ENCODE measurements at regions not wholly inside any gene's neighbourhood (a gene's known extent, or its start where the extent isn't known, plus 50 kb on each side); places are given as distances from the start of the nearest gene placed in this dataset.

- Histone ChIP-seq H2AFZ (ENCODE audit: low read length) (no peak overlapping the region), H3K4me2 (ENCODE audit: insufficient read depth, low read length) (no peak overlapping the region), H4K20me1 (ENCODE audit: insufficient read depth, low read length) (no peaks in the 10 kb centered on the region), H3K79me2 (ENCODE audit: insufficient read depth, low read length) (no peaks in the 10 kb centered on the region), H3K27me3 (ENCODE audit: insufficient read depth, low read length) (no peaks in the 10 kb centered on the region), H3K36me3 (ENCODE audit: insufficient read depth, low read length) (no peaks in the 10 kb centered on the region), H3K27ac (ENCODE audit: low read depth, low read length) (no peak overlapping the region), H3K9me3 (ENCODE audit: low read depth, low read length) (no peaks in the 10 kb centered on the region), H3K4me1 (ENCODE audit: insufficient read depth, low read length) (no peaks in the 10 kb centered on the region), H3K4me3 (ENCODE audit: insufficient read depth, low read length) (no peak overlapping the region)
- no peak for DNase-seq (ENCODE audit: insufficient read length, low spot score, missing footprints)
- no peak for TF ChIP-seq CTCF (IDR thresholded peaks at IDR 0.05; ENCODE audit: extremely low read depth, low read depth, low read length)
These were observed 287.4 kb upstream of the CTNNB1 start for GRCh38 chr3:40911928-40912327.

DNA sequence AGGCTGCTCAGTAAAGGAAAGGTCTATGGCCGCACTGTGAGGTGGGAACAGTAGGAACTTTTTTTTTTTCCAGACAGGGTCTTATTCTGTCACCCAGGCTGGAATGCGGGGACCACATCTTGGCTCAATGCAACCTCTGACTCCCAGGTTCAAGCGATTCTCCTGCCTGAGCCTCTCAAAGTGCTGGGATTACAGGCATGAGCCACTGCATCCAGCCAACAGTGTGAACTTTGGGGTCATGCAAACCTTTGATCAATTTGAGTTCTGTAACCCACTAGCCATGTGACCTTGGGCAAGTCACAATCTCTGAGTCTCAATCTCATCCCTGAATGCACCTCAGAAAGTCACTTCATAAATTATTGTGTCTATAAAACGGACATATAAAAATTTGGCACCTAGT lies 286.8 kb upstream of the CTNNB1 start:
- TF ChIP-seq CTCF (IDR thresholded peaks at IDR 0.05; ENCODE audit: extremely low read depth, low read depth, low read length), result no peak

GRCh38 chr3:40913192-40913591 lies 286.1 kb upstream of the CTNNB1 start:
- Histone ChIP-seq H4K20me1 (ENCODE audit: insufficient read depth, low read length) (no peaks in the 10 kb centered on the region), H3K4me1 (ENCODE audit: insufficient read depth, low read length) (no peaks in the 10 kb centered on the region), H3K27me3 (ENCODE audit: insufficient read depth, low read length) (no peaks in the 10 kb centered on the region), H3K4me3 (ENCODE audit: insufficient read depth, low read length) (no peak overlapping the region), H3K4me2 (ENCODE audit: insufficient read depth, low read length) (no peak overlapping the region), H2AFZ (ENCODE audit: low read length) (no peak overlapping the region), H3K36me3 (ENCODE audit: insufficient read depth, low read length) (no peaks in the 10 kb centered on the region), H3K9me3 (ENCODE audit: low read depth, low read length) (no peaks in the 10 kb centered on the region), H3K27ac (ENCODE audit: low read depth, low read length) (no peak overlapping the region), H3K79me2 (ENCODE audit: insufficient read depth, low read length) (no peaks in the 10 kb centered on the region)
- DNase-seq (ENCODE audit: insufficient read length, low spot score, missing footprints), result no peak
- TF ChIP-seq CTCF (IDR thresholded peaks at IDR 0.05; ENCODE audit: extremely low read depth, low read depth, low read length), result no peak

More for the DNA sequence above, 286.8 kb upstream of the CTNNB1 start:
- H3K4me1 ChIP-seq (ENCODE audit: insufficient read depth, low read length), result no peaks in the 10 kb centered on the region
- no peaks in the 10 kb centered on the region for H3K9me3 ChIP-seq (ENCODE audit: low read depth, low read length)
- H2AFZ ChIP-seq (ENCODE audit: low read length), result no peak overlapping the region
- H3K36me3 ChIP-seq (ENCODE audit: insufficient read depth, low read length), result no peaks in the 10 kb centered on the region
- no peak overlapping the region for H3K27ac ChIP-seq (ENCODE audit: low read depth, low read length)
- H3K4me2 ChIP-seq (ENCODE audit: insufficient read depth, low read length), result no peak overlapping the region
- no peaks in the 10 kb centered on the region for H3K27me3 ChIP-seq (ENCODE audit: insufficient read depth, low read length)
- H3K79me2 ChIP-seq (ENCODE audit: insufficient read depth, low read length), result no peaks in the 10 kb centered on the region
- no peak overlapping the region for H3K4me3 ChIP-seq (ENCODE audit: insufficient read depth, low read length)
- no peak for DNase-seq (ENCODE audit: insufficient read length, low spot score, missing footprints)
- no peaks in the 10 kb centered on the region for H4K20me1 ChIP-seq (ENCODE audit: insufficient read depth, low read length)

GRCh38 chr3:40913641-40914040 lies 285.7 kb upstream of the CTNNB1 start:
- no peaks in the 10 kb centered on the region for H3K9me3 ChIP-seq (ENCODE audit: low read depth, low read length)
- no peak overlapping the region for H3K4me3 ChIP-seq (ENCODE audit: insufficient read depth, low read length)
- no peak overlapping the region for H2AFZ ChIP-seq (ENCODE audit: low read length)
- no peaks in the 10 kb centered on the region for H3K27me3 ChIP-seq (ENCODE audit: insufficient read depth, low read length)
- H3K4me1 ChIP-seq (ENCODE audit: insufficient read depth, low read length), result no peaks in the 10 kb centered on the region
- no peak for TF ChIP-seq CTCF (IDR thresholded peaks at IDR 0.05; ENCODE audit: extremely low read depth, low read depth, low read length)
- no peaks in the 10 kb centered on the region for H3K79me2 ChIP-seq (ENCODE audit: insufficient read depth, low read length)
- H3K4me2 ChIP-seq (ENCODE audit: insufficient read depth, low read length), result no peak overlapping the region
- H4K20me1 ChIP-seq (ENCODE audit: insufficient read depth, low read length), result no peaks in the 10 kb centered on the region
- DNase-seq (ENCODE audit: insufficient read length, low spot score, missing footprints), result no peak
- H3K36me3 ChIP-seq (ENCODE audit: insufficient read depth, low read length), result no peaks in the 10 kb centered on the region
- no peak overlapping the region for H3K27ac ChIP-seq (ENCODE audit: low read depth, low read length)
